HG03520 (cell line): ENCODE measurements at regions not wholly inside any gene's neighbourhood (a gene's known extent, or its start where the extent isn't known, plus 50 kb on each side); places are given as distances from the start of the nearest gene placed in this dataset.
"Not testable (repeated sequence)": the region's sequence is repeated elsewhere in the genome, so short reads cannot be mapped to it uniquely, and the experiment has no call there.

Experiments
- ATAC-seq: cut with Tn5 transposase; IDR thresholded peaks from one replicate; pipeline ENCODE4 v1.9.1; 2021; ENCODE audit warnings: mild to moderate bottlenecking, moderate library complexity; ENCODE audit not compliant: unreplicated experiment

DNA sequence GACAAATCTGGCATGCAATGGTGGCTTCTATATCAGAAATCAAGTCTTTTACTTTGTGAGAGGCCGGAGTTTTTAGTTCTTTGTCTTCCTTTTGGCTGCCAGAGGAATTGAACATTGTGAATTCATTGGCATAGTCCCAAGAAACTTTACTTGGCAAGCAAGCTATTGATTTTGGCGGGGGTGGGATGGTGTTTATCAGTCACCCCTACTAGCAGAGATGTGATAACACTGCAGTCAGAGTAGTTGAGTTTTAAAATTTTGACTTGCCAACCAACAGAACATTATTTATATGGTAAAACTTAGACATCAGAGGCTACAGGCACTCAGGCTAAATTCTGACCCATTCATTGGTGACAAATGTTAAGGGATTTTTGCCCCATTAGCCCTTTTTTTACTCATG is 129.7 kb downstream of the FAM72C start:
- ATAC-seq, result not testable (repeated sequence)

DNA sequence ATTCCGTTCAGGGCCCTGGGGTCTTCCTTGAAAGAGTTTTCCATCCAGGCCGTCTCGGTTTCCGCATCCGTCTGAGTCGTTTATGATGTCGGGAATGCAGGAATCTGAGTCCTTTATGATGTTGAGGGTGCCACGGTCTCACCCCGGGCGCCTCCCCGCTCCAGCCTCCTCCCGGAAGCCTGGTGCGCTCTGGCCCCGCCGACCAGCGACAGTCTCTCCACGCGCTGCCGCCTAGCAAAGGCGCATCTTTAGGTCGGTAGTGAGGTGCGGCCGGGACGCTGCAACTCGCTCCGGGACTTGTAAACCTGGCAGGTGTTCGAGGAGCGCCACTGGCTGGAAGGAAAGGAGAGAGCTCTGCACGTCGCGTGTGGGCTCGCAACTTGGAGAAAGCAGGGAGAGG is 132.6 kb downstream of the FAM72C start:
- not testable (repeated sequence) for ATAC-seq

DNA sequence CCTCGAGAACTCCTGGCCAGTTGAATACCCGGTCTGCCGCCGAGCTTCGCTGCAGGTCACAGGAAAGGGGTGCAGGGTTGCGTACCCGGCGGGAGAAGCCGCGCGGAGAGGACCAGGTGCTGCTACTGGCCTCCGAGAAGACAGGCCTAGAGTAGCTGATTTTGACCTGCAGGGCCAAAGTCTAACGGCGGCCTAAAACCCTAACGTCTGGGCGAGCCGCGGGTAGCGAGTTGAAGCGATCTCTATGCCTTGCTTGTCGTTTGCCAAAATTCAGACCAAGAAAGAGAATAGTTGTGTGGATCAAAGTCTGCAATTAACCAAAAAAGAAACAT is 133.2 kb downstream of the FAM72C start:
- not testable (repeated sequence) for ATAC-seq

DNA sequence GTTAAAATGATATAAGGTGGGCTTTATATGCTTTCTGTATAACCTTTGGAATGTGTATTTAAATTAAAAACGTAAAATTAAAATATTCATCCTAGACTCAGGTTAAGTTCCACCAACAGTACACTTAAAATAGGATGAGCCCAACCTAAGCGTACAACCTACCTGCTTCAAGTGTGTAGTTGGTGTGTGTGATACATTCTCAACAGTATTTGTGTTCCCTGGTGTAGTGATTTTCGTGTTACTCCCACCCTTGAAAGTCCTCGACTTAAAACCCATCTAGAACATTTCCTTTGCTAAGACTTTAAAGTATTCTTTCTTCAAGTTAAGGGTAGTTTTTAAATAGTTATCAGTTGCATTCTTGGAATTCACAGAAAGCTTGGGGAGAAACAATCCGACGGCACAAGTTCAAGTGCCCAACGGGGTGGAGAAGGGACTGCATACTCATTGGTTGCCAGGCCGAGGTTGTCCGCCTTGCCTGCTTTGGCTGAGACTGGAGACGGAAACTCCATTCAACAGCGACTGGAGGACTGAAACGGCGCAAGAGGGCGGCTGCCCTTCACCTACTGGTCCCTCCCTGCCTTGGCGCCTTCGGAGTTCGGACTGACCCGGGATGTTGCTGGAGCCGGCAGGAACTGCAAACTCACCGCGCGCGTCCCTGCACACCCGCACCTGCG is 133.7 kb downstream of the FAM72C start:
- not testable (repeated sequence) for ATAC-seq

DNA sequence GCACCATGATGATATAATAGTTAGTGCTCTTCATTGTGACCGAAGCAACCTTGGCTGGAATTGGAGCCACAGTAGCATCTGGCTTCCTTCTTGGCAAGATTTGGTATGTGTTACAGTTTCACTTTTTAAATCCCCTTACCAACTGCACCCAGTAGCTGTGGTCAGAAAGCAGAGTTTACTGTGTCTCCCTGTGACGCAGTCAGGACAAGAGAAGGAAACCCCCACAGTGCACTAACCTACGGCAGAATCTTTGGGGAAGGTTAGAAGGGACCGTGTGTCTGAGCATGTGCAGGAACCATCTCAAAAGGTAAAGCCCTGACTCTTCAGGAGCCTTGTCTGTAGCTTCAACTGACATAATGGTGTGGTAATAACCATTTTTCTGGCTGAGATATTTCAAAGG is 138.4 kb downstream of the FAM72C start:
- ATAC-seq, result not testable (repeated sequence)

DNA sequence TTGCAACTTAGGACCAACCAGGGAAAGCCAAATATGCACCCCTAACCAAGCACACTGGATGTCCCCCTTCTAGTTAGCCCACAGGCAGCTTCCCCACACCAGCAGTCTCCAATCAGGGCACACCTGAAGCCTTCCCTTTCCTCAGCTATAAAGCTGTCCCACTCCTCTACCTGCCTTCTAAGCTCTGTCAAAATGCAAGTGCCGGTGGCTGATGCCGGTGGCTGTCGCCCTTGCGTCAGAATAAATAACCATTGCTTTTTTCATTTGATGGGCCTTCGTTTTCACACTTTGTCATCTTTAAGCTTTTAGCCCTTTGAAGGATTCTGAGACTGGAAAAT is 139.4 kb downstream of the FAM72C start:
- ATAC-seq, result not testable (repeated sequence)

DNA sequence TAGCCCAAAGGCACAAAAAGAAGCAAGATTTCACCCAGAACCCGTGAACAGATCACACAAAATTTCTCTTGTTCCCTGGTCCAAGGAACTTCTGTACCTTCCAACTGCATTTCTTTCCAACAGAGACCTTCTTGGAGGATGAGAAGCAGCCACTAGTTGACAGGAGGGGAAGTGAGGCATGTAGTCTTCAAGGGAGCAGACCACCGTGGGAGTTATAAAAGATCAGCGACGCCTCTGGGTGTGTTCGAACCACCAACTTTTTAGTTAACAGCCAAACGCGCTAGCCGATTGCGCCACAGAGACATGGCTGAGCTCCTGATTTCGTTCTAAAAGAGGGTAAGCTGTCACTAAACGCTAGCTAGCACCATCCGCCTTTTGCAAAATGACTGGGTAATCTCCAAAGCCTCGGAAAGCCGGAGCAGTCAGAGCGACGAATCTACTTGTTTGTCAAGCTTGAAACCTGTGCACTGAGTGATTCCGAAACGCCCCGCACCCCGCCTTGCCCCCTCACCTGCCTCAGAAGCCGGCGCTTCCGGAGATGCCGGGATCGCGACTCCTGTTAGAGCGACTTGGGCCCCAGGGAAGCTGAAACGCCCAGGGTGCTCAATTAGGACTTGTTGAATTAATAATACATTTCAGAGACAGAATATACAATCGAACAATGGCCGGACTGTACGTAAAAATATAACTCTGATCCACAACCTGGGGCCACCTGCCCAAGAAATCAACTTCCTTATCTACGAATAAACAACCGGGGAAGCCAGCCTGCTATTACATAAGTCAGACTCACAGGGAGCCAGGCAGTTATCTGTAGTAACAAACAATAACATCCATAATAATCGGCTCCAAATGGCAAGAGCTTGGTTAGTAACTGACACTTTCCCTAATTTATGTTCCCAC is 140.1 kb downstream of the FAM72C start:
- ATAC-seq, result not testable (repeated sequence)

DNA sequence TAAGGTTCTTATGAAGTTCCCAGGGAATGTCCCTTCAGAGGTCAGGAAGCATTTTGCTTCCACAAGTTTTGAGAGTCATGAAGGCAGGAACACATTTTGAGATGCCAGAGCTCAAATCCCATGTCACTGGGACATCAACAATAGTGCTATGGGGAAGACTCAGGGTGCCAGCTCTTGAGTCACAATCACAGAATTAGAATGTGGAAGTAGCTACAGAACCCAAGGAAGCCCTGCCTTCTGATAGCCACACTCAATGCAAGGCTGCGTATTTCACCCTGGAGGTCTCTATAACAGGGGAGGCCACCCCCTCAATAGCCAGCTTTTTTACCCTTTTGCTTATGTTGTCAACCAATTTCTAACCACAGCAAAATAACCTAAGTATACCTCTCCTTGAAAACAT is 145.6 kb downstream of the FAM72C start:
- ATAC-seq, result not testable (repeated sequence)

DNA sequence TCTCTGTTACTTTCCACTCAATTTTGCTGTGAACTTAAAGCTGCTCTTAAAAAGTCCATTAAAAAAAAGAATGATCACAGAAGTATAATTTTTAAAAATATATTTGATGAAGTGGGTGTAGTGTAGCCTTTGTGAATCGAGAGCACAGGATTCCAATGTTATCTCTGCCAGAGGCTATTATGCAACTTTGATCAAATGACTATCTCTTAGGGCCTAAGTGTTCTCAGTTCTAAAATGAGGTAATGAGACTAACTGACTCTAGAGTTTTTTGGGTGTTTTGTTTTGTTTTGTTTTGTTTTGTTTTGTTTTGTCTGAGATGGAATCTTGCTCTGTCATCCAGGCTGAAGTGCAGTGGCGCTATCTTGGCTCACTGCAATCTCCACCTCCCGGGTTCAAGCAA is 147.5 kb downstream of the FAM72C start:
- not testable (repeated sequence) for ATAC-seq

DNA sequence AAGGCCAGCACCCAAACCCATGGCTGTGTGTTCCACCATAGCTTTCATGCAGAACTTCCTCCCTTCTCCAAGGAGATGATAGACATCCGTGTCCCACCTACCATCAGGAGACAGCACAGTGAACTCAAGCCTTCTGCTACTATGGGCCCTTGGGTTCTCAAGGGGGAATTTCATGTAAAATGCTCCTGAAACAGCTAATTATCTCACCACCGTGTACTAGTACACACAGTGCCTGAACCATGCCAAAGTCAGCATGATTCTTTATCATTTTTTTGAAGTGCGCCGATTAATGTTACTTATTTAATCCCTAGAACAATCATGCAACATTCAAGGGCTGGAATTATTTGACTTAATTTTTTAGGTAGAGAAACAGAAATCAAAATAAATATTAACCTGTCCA is 151.7 kb downstream of the FAM72C start:
- not testable (repeated sequence) for ATAC-seq

DNA sequence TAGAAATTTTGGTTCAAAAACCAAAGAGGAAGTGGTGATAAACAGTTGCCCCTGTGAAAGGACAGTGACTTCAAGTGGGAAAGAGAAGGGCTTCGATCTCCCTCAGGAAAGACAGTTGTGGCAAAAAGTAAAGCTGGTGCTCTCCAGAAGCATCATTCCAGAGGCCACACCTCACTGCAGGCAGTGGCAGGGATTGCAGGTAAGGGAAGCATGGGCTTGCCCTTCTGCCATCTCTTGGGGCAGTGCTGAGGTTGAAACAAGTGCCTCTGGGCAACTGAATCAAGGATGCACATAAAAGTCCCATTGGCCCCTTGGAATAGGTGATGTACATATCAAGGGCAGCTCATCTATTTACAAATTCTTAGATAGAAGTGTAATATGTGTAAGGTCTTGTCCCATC is 155.4 kb downstream of the FAM72C start:
- not testable (repeated sequence) for ATAC-seq

DNA sequence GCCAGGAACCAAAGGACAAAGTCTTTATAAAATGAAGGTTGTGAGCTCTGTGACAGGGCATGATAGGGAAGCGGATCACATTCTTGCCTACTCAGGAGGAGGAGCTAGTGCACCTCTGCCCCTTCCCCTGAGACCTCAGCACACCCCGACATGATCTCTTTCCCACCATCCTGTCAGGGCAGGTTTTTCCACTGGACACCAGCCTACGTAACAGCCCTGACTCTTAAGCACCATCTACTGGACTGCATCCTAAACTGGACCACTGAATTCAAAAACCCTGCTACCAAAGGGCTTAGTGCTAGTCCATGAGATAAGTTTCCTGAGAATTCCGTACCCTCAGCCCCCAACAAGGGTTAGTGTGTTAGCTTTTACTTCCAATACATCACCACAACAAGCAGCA is 166.4 kb downstream of the FAM72C start:
- ATAC-seq, result not testable (repeated sequence)

DNA sequence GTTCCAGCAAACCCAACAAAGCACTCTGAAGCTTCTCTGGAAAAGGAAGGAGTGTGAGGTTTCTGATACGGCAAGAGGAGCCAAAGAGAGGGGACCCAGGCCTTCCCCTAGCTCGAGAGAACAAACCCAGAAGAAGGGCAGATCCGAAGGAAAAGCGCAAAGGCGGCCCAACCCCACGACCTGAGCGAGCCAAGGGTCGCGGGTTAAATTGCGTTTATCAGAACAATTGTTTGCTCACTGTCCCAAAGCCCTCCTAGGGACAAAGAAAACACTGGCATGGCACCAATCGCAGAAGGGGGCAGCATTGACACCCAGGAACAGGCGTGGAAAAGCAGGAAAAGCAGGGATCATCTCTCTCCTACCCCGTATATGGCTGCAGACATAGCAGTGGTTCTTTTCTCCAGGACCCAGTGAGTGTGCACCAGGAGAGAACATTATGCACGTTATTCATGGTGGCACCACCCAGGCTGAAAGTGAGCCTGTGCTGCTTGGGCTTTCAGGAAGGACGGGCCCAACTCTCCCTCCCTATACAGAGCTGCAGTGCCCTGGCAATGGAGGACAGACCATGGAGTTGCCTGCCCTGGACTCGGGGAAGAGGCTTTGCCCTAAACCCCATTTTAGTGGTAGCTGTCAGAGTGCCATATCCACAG is 167.0 kb downstream of the FAM72C start:
- not testable (repeated sequence) for ATAC-seq

DNA sequence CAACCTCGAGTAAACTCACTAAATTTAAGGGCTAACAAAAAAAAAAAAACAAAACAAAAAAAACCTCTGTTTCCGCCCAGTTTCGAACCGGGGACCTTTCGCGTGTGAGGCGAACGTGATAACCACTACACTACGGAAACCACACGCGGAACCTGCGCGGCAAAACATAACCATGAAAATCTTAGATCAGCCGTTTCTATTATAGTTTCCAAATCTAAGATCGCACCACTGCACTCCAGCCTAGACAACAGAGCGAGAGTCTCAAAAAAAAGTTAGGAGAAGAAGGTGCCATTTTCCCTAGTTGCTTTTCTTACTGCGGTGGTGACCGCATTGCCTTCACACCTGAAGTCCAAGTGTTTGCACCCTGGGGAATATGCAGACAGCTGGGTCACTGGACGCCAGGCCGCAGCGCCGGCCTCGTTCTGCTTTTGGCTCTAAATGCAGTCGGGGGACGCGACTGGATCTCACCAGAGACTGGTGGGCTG is 167.8 kb downstream of the FAM72C start:
- not testable (repeated sequence) for ATAC-seq

DNA sequence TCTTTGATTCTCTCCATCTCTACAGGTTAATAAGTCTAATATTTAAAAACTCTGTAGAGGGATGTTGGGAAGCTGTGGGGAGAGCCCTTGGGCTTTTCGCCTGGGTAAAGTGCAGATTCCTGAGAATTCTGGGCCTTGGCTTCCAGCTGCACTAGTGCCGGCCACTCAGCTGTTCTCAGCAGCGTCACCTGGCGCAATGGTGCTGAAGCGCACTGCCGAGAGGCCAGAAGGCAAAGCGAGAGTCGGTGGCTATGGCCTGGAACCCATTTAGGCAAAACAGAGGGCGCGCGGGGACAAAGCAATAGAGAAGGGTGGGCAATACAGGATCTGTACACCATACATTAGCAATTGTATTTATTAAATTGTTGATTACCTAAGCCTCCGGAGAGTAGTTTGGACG is 168.7 kb downstream of the FAM72C start:
- not testable (repeated sequence) for ATAC-seq

DNA sequence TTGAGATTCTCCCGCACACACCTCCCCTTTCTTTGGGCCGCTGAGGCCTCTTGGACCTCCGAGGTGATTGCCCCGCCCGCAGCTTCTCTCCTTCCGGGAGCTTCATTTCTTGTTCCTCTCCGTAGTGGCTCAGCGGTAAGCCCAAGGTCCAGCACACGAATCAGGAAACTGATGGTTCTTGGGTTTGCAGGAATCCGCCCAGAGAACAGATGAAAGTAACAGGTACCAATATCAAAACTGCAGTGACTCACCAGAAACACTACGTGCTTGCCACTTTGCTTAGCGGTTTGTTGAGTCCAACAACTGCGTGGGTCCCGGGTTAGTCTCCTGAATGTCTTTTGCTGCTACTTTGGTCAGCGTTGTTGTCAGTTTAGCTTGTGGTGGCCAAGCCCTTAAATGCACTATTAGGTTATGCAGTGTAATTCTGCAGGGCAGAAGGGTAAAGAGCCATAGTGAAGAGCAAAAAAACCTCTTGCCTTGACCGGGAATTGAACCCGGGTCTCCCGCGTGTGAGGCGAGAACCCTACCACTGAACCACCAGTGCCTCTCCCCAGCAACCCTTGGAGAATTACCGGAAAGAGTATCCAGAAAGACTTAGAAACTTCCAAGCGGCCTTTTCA is 172.1 kb downstream of the FAM72C start:
- ATAC-seq, result peak; percentile 40

DNA sequence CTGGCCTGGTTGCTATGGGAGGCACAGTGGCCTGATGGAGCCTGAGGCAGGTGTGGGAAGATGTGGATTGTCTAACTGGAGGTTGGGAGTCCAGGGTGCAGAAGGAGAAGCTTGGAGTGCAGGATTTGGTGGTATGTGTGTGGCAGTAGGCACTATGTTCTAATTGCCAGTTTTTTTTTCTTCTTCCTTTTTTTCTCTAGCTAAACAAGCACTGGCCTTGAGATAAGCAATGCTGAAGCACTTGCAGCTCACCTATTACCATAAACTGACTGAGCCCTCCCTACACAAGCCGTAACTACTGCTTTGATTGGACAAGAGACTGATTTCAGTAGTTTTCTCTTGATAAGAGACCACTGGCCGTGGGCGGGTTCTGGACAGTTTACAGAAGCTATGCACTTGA is 175.4 kb downstream of the FAM72C start:
- ATAC-seq, result not testable (repeated sequence)

DNA sequence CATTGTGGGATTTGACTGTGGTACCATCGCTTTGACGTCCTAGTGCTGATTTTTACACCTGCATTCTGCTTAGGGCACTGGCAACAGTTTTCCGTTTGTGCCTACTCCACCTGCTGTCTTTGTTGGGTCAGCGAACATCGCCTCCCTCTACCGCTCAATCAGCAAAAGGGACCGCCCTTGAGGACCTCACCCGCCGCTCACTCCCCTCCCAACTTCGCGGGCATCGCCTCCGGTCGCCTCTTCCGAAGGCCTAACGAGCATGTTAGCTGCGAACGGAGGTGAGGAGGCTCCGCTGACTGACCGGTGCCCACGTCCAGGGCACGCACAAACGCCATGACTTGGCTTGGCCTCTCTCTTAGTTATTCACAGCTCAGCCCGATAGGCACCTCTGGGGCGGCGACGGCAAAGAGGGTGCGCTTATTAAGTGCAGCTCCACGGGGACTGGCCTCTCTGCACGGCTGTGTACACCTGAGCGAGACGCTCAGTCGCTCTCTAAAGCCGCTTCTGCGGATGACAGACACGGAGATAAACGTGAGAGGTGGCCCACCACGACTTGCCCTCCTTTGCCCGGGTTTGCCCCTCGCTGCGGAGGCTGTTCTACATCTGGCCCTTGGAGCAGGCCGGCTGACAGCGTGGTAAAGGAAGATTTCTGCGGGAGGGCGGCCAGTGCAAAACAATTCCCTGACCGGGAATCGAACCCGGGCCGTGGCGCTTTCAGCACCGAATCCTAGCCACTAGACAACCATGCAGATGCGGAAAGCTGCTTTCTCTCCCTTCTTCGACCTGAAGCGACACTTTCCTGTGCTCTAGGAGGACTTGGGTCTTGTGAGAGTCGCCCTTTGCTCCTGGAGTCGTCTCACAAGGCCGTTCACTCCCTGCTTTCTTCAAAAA is 179.5 kb downstream of the FAM72C start:
- not testable (repeated sequence) for ATAC-seq

DNA sequence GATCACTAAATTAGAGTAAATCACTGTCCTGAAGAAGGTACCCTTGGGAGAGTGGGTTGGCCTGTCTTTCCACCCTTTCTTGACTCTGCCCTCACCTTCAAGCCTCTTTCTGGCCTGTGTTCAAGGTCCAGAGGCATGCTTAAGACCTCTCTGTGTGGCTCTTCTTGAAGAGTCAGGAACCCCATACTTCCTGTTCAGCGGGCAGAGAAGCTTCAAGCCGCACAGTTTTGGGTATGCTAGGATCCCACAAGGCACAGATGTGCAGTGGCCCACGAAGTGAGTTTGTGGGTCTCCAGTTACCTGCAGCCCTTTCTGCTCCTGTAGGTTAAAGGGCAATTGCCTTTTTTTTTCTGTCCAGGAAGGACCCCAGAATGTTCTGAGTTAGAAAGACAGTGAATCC is 185.4 kb downstream of the FAM72C start:
- ATAC-seq, result not testable (repeated sequence)

DNA sequence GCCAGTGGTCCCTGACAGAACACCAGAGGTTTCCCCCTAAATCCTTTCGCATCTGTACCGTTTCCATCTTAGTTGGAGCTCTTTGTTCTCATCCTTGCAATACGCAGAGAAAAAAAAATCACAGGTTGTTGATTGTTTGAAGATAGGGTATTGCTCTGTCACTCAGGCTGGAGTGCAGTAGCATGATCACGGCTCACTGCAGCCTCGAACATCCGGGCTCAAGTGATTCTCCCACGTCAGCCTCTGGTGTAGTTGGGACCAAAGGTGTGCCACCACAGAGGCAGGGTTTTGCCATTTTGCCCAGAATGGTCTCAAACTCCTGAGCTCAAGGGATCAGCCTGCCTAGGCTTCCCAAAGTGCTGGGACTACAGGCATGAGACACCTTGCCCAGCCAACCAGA is 185.9 kb downstream of the FAM72C start:
- ATAC-seq, result not testable (repeated sequence)
